MCF 10A (cell line): ENCODE measurements at regions not wholly inside any gene's neighbourhood (a gene's known extent, or its start where the extent isn't known, plus 50 kb on each side); places are given as distances from the start of the nearest gene placed in this dataset.

Source experiments
- BruUV-seq: library from RNA; stranded (reverse); fragments of 400-500 nt; replicated peaks from 2 replicates; lab custom pipeline; 2021; lab: Mats Ljungman, UMichigan
- CTCF ChIA-PET: fragments of 300-600 bp; sonication (Branson Sonifier 250); formaldehyde crosslinking; extraction: SDS; loops from one replicate; lab custom pipeline; 2021; ENCODE audit warnings: antibody characterized with exemption, inconsistent platforms; lab: Yijun Ruan, JAX
- POLR2A ChIA-PET: fragments of 300-600, 350-650 bp; sonication (Branson Sonifier 250); formaldehyde crosslinking; extraction: SDS; loops from one replicate; lab custom pipeline; 2020; ENCODE audit warnings: antibody characterized with exemption, inconsistent platforms; lab: Yijun Ruan, JAX
- DNase-seq: peaks from one replicate; pipeline ENCODE4 v3.0.0-alpha.2; 2018; ENCODE audit not compliant: unreplicated experiment
- H3K27ac Mint-ChIP-seq: one replicate; pipeline ENCODE4 v1.8.0; 2022; ENCODE audit warnings: mild to moderate bottlenecking, low read depth, mixed read lengths; ENCODE audit not compliant: unreplicated experiment
- H3K27me3 Mint-ChIP-seq: one replicate; pipeline ENCODE4 v1.8.0; 2022; ENCODE audit warnings: mixed read lengths; ENCODE audit not compliant: insufficient read depth, unreplicated experiment
- H3K36me3 Mint-ChIP-seq: one replicate; pipeline ENCODE4 v1.8.0; 2022; ENCODE audit warnings: mild to moderate bottlenecking, moderate library complexity, mixed read lengths; ENCODE audit not compliant: insufficient read depth, unreplicated experiment
- H3K4me1 Mint-ChIP-seq: one replicate; pipeline ENCODE4 v1.8.0; 2022; ENCODE audit warnings: mixed read lengths; ENCODE audit not compliant: insufficient read depth, unreplicated experiment
- H3K4me3 Mint-ChIP-seq: one replicate; pipeline ENCODE4 v1.8.0; 2022; ENCODE audit warnings: mild to moderate bottlenecking, moderate library complexity, mixed read lengths; ENCODE audit not compliant: unreplicated experiment
- H3K9me3 Mint-ChIP-seq: one replicate; pipeline ENCODE4 v1.8.0; 2022; ENCODE audit warnings: mixed read lengths; ENCODE audit not compliant: unreplicated experiment
- CTCF ChIP-seq: fragments of 200-600 bp; IDR thresholded peaks from one replicate; pipeline ENCODE4 v1.8.0; 2022; ENCODE audit warnings: antibody characterized with exemption, mild to moderate bottlenecking; ENCODE audit not compliant: unreplicated experiment
- intact Hi-C: fragments of 100-400 bp; cut with micrococcal nuclease; formaldehyde crosslinking; loops from 2 replicates; pipeline ENCODE4 v1.14.1; 2022

DNA sequence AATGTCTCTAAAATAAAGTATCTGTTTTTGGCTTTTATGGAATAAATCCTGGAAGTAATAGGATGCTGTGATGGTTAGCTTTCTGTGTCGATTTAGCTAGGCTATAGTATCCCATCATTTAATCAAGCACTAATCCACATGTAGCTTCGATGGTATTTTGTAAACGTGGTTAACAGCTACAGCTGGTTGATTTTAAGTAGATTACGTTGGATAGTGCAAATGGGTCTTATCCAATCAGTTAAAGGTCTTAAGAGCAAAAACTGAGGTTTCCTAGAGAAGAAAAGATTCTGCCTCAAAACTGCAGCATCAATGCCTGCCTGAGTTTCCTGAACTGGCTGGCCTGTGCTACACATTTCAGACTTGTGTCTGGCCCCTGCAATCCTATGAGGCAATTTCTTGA is 314.2 kb upstream of the SORL1-AS1 start:
- H3K27ac Mint-ChIP-seq: no peak overlapping the region
- CTCF ChIA-PET: no interaction called here
- no peaks in the 10 kb centered on the region for H3K4me1 Mint-ChIP-seq
- H3K27me3 Mint-ChIP-seq: peaks cover 26% of the 10 kb centered on the region
- DNase-seq: no peak
- no TSS peak for BruUV-seq
- TF ChIP-seq CTCF: no peak
- H3K9me3 Mint-ChIP-seq: no peaks in the 10 kb centered on the region
- no peak overlapping the region for H3K4me3 Mint-ChIP-seq
- intact Hi-C loops: no loop called here
- POLR2A ChIA-PET: no interaction called here
- H3K36me3 Mint-ChIP-seq: no peaks in the 10 kb centered on the region

DNA sequence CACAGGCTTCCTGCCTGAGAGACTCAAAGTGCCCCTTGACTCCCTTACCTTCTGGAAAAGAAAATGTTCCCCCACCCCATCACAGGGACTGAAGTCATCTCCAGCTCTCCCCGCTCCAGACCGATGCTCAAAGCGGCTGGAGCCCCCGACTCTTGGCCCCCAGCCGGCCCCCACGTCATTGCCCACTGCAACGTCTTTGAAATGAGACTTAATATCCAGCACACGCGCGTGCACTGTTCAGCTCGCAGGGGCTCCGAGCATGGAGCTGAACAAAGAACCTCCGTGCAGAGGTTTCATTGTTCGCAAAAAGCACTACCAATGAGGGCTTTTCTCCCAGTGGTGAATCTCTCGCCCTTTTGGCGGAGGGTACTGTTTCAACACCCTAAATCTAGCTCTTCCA is 313.4 kb upstream of the SORL1-AS1 start:
- Mint-ChIP-seq H3K27me3 (peaks cover 26% of the 10 kb centered on the region), H3K27ac (no peak overlapping the region), H3K36me3 (no peaks in the 10 kb centered on the region), H3K9me3 (no peaks in the 10 kb centered on the region), H3K4me1 (no peaks in the 10 kb centered on the region), H3K4me3 (no peak overlapping the region)
- DNase-seq: no peak
- no peak for TF ChIP-seq CTCF
- ChIA-PET POLR2A (no interaction called here), CTCF (no interaction called here)
- no TSS peak for BruUV-seq
- intact Hi-C loops: no loop called here

GRCh38 chr11:121763526-121763925 is 310.8 kb upstream of the SORL1-AS1 start:
- no peak overlapping the region for H3K27ac Mint-ChIP-seq
- intact Hi-C loops: no loop called here

DNA sequence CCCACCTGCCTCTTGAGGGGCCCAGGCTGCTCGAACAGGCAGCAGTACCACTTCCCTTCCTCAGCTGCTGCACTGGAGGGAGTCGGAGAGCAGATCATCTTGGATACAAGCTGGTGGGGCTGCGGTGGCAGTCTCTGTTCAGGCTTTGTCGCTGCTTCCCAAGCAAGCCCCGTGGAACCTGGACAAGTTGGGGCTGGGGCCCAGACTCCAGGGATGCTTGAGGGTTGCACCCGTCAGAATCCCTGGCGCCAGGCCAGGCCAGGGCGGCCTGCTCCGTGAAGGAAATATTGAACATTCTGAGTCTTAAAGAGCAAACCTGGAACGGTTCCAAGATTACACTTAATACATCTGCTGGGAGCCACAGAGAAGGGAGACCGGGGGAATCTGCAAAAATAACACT is 310.1 kb upstream of the SORL1-AS1 start:
- H3K4me3 Mint-ChIP-seq: no peak overlapping the region

More at GRCh38 chr11:121763526-121763925, 310.8 kb upstream of the SORL1-AS1 start:
- no peaks in the 10 kb centered on the region for H3K4me1 Mint-ChIP-seq
- no peak for TF ChIP-seq CTCF
- no peaks in the 10 kb centered on the region for H3K36me3 Mint-ChIP-seq
- H3K4me3 Mint-ChIP-seq: no peak overlapping the region
- no peaks in the 10 kb centered on the region for H3K9me3 Mint-ChIP-seq
- CTCF ChIA-PET: no interaction called here
- POLR2A ChIA-PET: interaction anchor here (0.9 kb wide), 1 partner anchor 12 kb away, joined by 3 read pairs; no protein-coding TSS in a partner anchor
- DNase-seq: no peak
- peaks cover 10% of the 10 kb centered on the region for H3K27me3 Mint-ChIP-seq
- BruUV-seq: no TSS peak

More for the DNA sequence above, 310.1 kb upstream of the SORL1-AS1 start:
- POLR2A ChIA-PET: no interaction called here
- Mint-ChIP-seq H3K27me3 (peaks cover 10% of the 10 kb centered on the region), H3K4me1 (no peaks in the 10 kb centered on the region), H3K36me3 (no peaks in the 10 kb centered on the region), H3K9me3 (no peaks in the 10 kb centered on the region), H3K27ac (no peak overlapping the region)
- intact Hi-C loops: no loop called here
- BruUV-seq: no TSS peak
- no peak for TF ChIP-seq CTCF
- DNase-seq: peak; percentile 36
- CTCF ChIA-PET: no interaction called here
